ENCODE measurements at regions not wholly inside any gene's neighbourhood (a gene's known extent, or its start where the extent isn't known, plus 50 kb on each side); places are given as distances from the start of the nearest gene placed in this dataset.

GRCh38 chr4:159429693-159430035, 326.8 kb downstream of the RAPGEF2 start:
- Histone ChIP-seq H3K4me1 (ENCODE audit: control insufficient read depth, insufficient read depth, low read length) (no peaks in the 10 kb centered on the region), H4K20me1 (ENCODE audit: control insufficient read depth, insufficient read depth) (no peaks in the 10 kb centered on the region), H3K9me3 (replicated peaks; ENCODE audit: control insufficient read depth, insufficient read depth, low read length) (no peaks in the 10 kb centered on the region), H3K27ac (ENCODE audit: control insufficient read depth, insufficient read depth) (no peak overlapping the region), H2AFZ (ENCODE audit: control insufficient read depth, low read depth, low read length) (peak overlapping the region; percentile 23; the same call in 1 of the 2 replicates), H3K36me3 (ENCODE audit: control insufficient read depth in 2 of 2, insufficient read depth in 2 of 2, low read length in 1 of 2) (no peaks in the 10 kb centered on the region), H3K79me2 (ENCODE audit: control insufficient read depth, insufficient read depth, low read length) (no peaks in the 10 kb centered on the region), H3K9ac (ENCODE audit: control insufficient read depth, insufficient read depth, low read length) (no peak overlapping the region), H3K4me2 (ENCODE audit: control insufficient read depth, insufficient read depth) (no peak overlapping the region), H3K27me3 (replicated peaks in 1 of 2; ENCODE audit: control insufficient read depth in 2 of 2, insufficient read depth in 2 of 2, low read length in 1 of 2) (no peaks in the 10 kb centered on the region), H3K4me3 (no peak overlapping the region)
- FAIRE-seq: no peak
- DNase-seq (ENCODE audit: low read depth, low spot score): no peak
- ChIA-PET POLR2A (no interaction called here), RAD21 (ENCODE audit: unreplicated experiment) (no interaction called here), SMC1A (ENCODE audit: uncharacterized antibody, unreplicated experiment) (no interaction called here), CTCF (interaction anchor here (0.6 kb wide), 1 partner anchor 572 kb away, joined by 4 read pairs; no protein-coding TSS in a partner anchor)
- BruUV-seq (replicated peaks): no TSS peak
- intact Hi-C loops (cut with micrococcal nuclease; ENCODE audit: unreplicated experiment): no loop called here
- in situ Hi-C loops (cut with MboI): no loop called here
- WGBS (ENCODE audit: insufficient coverage, insufficient replicate concordance, low lambda C conversion rate, missing lambda C conversion rate): 10% methylated on average over 3 of the region's 3 CpGs
- no peak for TF ChIP-seq FOS (IDR thresholded peaks at IDR 0.05; ENCODE audit: borderline replicate concordance, extremely low read depth, insufficient read length)
- TF ChIP-seq SMAD1 (IDR thresholded peaks at IDR 0.05; ENCODE audit: low read depth, partially characterized antibody): no peak
- TF ChIP-seq STAT3 (IDR thresholded peaks at IDR 0.05; ENCODE audit: low read depth, low read length): no peak
- TF ChIP-seq JUNB (IDR thresholded peaks at IDR 0.05): no peak
- TF ChIP-seq HDAC2 (IDR thresholded peaks at IDR 0.05): no peak
- no peak for TF ChIP-seq EGR1 (IDR thresholded peaks at IDR 0.05; ENCODE audit: borderline replicate concordance in 1 of 2, low read depth in 2 of 2, low read length in 2 of 2)
- TF ChIP-seq ZSCAN29 (IDR thresholded peaks at IDR 0.05): no peak
- TF ChIP-seq ZNF207 (IDR thresholded peaks at IDR 0.05; ENCODE audit: borderline replicate concordance): no peak
- no peak for TF ChIP-seq NFIC (IDR thresholded peaks at IDR 0.05; ENCODE audit: low read depth, low read length)
- no peak for TF ChIP-seq GATAD2B (conservative IDR thresholded peaks at IDR 0.05; ENCODE audit: low read depth)
- no peak for TF ChIP-seq RCOR1 (conservative IDR thresholded peaks at IDR 0.05; ENCODE audit: low read depth, low read length)
- TF ChIP-seq SREBF2 (IDR thresholded peaks at IDR 0.05; ENCODE audit: low read length): no peak
- TF ChIP-seq BCL11A (IDR thresholded peaks at IDR 0.05; ENCODE audit: low read depth, low read length): no peak
- TF ChIP-seq ATF7 (IDR thresholded peaks at IDR 0.05; ENCODE audit: low read depth): no peak
- no peak for ATAC-seq
